ENCODE measurements at regions not wholly inside any gene's neighbourhood (a gene's known extent, or its start where the extent isn't known, plus 50 kb on each side); places are given as distances from the start of the nearest gene placed in this dataset.

DNA sequence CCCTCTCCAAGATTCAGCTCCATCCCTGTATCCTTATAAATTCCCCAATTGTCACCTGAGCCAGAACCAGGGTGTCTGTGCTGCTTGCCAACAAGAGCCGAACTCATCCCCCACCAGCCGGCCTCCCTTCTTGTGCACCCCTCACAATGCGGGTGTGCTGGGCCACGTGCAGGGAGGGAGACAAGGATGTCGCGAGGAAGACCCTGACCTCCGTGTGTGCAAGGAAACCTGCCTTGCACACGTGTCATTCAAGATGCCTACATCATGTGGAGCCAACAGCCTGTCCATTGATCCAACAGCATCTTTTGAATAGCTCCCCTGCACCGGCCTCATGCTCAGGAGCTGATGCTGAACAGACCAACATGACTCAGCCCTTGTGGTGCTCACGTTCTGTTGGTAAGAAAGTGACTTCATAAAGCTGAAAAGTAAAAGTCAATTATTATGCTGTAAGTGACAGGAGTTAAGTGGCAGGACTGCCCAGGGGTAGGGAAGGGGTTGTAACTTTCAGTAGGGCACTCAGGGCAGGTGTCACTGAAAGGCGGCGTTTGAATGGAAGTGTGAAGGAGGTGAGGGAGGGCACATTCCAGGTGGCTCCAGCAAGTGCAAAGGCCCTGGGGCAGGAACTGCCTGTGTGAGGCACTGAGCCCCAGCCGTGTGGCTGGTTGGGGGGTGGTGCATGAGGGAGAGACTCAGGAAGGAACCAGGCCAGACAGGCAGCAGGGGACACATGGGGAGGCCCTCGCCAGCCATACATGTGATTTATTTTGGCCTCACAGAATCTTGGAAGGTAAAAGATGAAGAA lies 302.2 kb downstream of the FOXL1 start:
- no peak overlapping the region for H3K27ac ChIP-seq
- peaks cover 0 to 19% (median 16%) of the 10 kb centered on the region in 4 donors for H3K4me1 ChIP-seq
- H3K27me3 ChIP-seq: peaks cover 0 to 7% of the 10 kb centered on the region in 2 donors
- no peaks in the 10 kb centered on the region for H3K9me3 ChIP-seq
- no peak overlapping the region for H3K4me3 ChIP-seq
- TF ChIP-seq CTCF (IDR thresholded peaks at IDR 0.05): no peak
- H3K36me3 ChIP-seq: no peaks in the 10 kb centered on the region
- no peak for DNase-seq
- intact Hi-C loops (cut with DNase I; ENCODE audit: low total_unique reads): no loop called here

- no peak for TF ChIP-seq CTCF (IDR thresholded peaks at IDR 0.05)
- Histone ChIP-seq H3K4me1 (peaks cover 0 to 19% (median 16%) of the 10 kb centered on the region in 4 donors), H3K27me3 (peaks cover 0 to 7% of the 10 kb centered on the region in 2 donors), H3K27ac (no peak overlapping the region), H3K9me3 (no peaks in the 10 kb centered on the region), H3K36me3 (no peaks in the 10 kb centered on the region), H3K4me3 (no peak overlapping the region)
- DNase-seq: no peak
- intact Hi-C loops (cut with DNase I; ENCODE audit: low total_unique reads): no loop called here
Measured at GRCh38 chr16:86881118-86881510, 302.8 kb downstream of the FOXL1 start.

DNA sequence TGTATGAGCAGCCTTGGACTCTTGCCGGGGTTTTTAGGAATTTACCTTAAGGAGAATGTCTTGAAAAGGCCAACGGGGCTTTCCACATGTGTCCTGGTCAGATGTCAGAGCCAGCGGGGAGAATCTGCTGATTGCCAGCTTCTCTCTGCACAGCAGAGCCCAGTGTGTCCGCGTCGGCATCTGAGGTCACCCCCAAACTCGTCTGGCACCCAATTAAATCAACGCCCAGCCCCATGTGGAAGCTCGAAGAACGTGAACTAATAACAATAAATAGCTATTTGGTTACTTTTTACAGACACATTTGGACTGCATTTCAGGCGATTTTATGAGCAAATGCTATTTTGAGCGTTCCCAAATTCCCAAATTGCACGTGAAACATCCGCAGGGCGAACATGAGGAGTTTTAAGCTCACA lies 303.5 kb downstream of the FOXL1 start:
- peaks cover 0 to 7% of the 10 kb centered on the region in 2 donors for H3K27me3 ChIP-seq
- H3K27ac ChIP-seq: no peak overlapping the region
- no peak overlapping the region for H3K4me3 ChIP-seq
- no peaks in the 10 kb centered on the region for H3K36me3 ChIP-seq
- no peak for DNase-seq
- intact Hi-C loops (cut with DNase I; ENCODE audit: low total_unique reads): no loop called here
- peaks cover 0 to 19% (median 16%) of the 10 kb centered on the region in 4 donors for H3K4me1 ChIP-seq
- no peaks in the 10 kb centered on the region for H3K9me3 ChIP-seq
- TF ChIP-seq CTCF (IDR thresholded peaks at IDR 0.05): no peak

DNA sequence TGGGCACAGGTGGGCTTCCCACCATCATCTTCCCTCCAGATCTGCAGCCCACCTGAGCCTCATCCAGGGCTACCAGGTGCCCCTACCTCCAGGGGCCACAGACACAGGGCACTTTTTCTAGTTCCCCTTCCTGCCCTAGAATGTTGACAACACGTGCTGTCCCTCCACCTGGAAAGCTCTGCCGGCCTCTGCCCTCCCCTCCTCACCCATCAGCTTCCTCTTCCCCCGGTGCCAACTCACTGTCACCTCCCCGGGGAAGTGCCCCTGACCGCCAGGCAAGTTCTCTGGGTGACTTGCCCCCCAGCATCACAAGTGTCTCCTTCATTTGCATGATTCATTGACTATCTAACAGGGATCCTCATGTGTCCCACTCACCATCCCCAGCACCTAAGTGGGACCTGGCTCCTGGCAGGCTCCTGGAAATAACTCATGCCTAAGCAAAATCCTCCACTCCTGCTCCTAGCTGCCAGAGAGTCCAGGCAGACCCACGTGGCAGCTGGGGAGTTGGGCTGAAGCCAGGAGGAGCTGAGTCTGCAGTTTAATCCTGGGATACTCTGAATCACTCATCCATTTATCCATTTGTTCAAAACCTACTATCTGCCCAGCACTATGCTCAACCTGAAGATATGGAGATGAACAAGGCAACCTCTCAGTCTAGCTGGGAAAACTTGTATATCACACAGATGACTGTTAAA lies 304.4 kb downstream of the FOXL1 start:
- Histone ChIP-seq H3K4me3 (no peak overlapping the region), H3K4me1 (peaks cover 0 to 19% (median 16%) of the 10 kb centered on the region in 4 donors), H3K36me3 (no peaks in the 10 kb centered on the region), H3K9me3 (no peaks in the 10 kb centered on the region), H3K27ac (no peak overlapping the region), H3K27me3 (peaks cover 0 to 7% of the 10 kb centered on the region in 2 donors)
- intact Hi-C loops (cut with DNase I; ENCODE audit: low total_unique reads): no loop called here
- TF ChIP-seq CTCF (IDR thresholded peaks at IDR 0.05): no peak
- DNase-seq: peak; percentile 28 to 80

- Histone ChIP-seq H3K36me3 (no peaks in the 10 kb centered on the region), H3K4me1 (peaks cover 0 to 19% (median 16%) of the 10 kb centered on the region in 4 donors), H3K4me3 (no peak overlapping the region), H3K9me3 (no peaks in the 10 kb centered on the region), H3K27me3 (peaks cover 0 to 4% of the 10 kb centered on the region in 2 donors), H3K27ac (no peak overlapping the region)
- intact Hi-C loops (cut with DNase I; ENCODE audit: low total_unique reads): no loop called here
- DNase-seq: no peak
- TF ChIP-seq CTCF (IDR thresholded peaks at IDR 0.05): no peak
Measured at GRCh38 chr16:86883583-86884389, 305.4 kb downstream of the FOXL1 start.
